Jurkat, Clone E6-1 (cell line): ENCODE measurements at regions not wholly inside any gene's neighbourhood (a gene's known extent, or its start where the extent isn't known, plus 50 kb on each side); places are given as distances from the start of the nearest gene placed in this dataset.
"Not testable (repeated sequence)": the region's sequence is repeated elsewhere in the genome, so short reads cannot be mapped to it uniquely, and the experiment has no call there.

Source experiments
- DNase-seq: peaks from one replicate; pipeline ENCODE4 v3.0.0-alpha.2; 2011; ENCODE audit warnings: low read depth, low spot score
- H3K4me3 ChIP-seq: 2 replicates; pipeline ENCODE4 v1.5.1; 2011; ENCODE audit warnings: mild to moderate bottlenecking, low read length, control low read depth, moderate library complexity

DNA sequence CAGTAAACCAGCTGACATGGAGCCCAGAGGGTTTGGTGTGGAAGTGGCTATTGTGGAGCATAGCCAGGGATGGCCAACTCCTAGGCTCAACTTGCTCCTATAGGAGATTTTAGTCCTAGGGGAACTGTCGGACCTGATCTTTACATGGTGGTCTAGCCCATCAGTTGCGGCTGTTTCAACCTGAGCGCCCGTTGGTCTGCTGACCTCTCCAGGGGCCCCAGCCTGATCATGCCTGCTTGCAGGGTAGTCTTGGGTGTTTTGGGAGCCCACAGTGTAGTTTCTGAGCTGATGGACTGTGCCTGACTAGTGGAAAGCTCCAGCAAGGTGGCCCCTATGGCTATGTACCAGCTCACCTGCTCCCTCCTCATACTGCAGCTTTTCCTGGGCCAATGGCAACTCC lies 597.0 kb downstream of the IQCM start:
- no peak for DNase-seq
- H3K4me3 ChIP-seq, result no peak overlapping the region

DNA sequence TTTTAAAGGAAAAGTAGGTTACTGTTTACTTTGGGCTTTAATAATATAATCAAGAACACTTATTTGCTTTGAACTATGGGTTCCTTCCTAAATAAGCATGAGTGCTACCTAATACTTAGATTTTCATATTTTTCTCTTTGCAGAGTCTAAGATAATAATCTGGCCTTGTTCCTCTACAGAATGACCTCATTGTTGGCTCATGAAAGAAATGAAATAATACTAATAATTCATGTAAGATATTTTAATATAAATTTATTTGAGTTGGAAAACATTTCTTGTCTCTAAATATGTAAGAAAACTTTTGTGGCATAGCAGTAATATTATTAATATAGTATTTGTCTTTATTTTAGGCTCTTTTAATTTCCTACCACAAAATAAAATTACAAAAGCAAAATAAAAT lies 601.3 kb downstream of the IQCM start:
- no peak for DNase-seq
- H3K4me3 ChIP-seq, result no peak overlapping the region

DNA sequence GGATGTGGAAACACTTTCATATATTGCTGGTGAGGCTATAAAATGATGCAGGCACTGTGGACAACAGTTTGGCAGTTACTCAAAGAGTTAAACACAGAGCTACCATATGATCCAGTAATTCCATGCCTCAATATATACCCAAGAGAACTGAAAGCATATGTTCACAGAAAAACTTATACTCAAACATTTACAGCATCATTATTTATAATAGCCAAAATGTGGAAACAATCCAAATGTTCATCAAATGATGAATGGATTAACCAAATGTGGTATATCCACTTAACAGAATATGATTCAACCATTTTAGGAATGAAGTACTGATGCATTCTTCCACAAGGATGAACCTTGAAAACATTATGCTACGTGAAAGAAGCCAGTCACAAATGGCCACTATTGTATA lies 603.8 kb downstream of the IQCM start:
- H3K4me3 ChIP-seq, result no peak overlapping the region
- no peak for DNase-seq

DNA sequence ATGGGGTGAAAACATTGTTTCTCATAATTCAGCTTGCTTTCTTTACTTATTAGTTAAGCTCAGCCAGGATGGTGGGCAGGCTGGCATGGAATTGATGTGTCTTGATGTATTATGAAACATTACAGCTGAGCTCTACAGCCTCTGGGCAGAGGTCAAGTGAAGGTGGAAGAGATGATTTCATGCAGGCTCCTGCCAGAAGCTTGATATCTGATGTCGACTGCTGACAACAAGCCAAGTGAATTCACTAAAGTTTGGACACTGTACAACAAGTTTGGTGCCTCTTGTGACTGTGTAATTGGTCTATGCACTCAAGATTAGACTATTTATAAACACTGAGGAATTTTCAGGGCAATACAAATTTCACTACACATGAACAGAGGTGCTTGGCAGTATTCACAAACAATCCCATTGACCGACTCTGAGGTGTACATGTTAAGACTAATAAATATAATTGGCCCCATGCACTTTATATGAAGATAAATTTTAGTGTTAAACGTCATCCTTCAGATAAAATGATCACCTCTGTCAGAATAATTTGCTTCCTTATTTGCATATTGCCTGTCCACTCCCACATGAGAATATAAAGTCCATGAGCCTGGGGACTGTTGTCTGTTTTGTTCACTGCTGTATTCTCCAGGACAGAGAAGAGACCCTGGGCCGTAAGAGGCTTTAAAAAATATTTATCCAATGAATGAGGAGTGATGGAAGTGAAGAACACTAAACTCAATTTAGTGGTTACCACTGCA lies 612.2 kb downstream of the IQCM start:
- no peak for DNase-seq
- H3K4me3 ChIP-seq, result no peak overlapping the region

DNA sequence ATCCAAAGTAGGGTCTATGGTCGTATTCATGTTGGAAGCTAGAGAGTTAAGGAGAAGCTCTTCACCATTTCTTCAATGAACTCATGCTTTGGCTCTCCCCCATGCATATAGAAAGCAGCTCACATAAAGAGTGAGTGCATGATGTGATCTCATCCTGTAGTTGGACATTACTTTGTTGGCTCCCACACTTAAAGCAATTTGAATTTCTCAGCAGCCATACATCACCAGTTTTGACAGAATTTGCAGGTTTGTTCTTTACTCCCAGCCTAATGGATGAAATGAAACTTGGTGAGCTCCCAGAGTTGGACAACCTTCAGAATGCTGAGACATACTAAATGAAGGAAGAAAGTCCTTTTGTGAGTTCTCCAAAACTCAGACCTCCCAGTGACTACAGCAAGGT lies 613.5 kb downstream of the IQCM start:
- no peak overlapping the region for H3K4me3 ChIP-seq
- no peak for DNase-seq

DNA sequence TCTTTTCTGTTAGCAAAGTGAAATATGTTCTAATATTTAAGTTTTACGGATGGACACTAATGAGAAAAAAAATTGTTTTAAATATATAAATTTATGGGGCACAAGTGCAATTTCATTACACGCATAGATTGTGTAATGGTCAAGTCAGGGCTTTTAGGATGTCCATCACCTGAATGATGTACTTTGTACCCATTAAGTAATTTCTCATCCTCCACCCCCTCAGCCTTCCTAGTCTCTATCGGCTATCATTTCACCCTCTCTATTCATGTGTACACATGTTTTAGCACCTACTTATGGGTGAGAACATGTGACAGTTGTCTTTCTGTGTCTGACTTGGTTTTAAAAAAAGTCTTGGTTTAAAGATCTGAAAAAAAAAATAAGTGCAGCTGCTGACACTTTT lies 616.0 kb downstream of the IQCM start:
- H3K4me3 ChIP-seq, result no peak overlapping the region
- no peak for DNase-seq

DNA sequence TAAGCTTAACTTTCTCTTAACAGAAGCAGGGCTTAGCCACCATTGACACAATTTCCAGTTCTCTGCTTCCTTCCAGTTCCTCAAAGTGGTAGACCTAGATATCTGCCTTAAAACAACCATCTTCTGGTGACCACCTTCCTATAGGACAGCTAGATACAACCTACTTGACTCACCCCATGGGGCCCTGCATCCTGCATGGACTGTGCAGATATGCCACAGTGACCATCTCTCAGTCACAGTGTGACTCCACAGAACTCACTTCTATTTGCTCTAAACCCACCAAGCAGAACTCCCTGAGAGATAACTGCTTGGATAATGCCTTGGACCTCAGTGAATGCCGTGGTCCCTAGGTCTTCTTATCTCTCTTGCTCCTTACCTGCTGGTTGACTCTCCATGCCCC lies 621.6 kb downstream of the IQCM start:
- no peak for DNase-seq
- H3K4me3 ChIP-seq, result no peak overlapping the region

DNA sequence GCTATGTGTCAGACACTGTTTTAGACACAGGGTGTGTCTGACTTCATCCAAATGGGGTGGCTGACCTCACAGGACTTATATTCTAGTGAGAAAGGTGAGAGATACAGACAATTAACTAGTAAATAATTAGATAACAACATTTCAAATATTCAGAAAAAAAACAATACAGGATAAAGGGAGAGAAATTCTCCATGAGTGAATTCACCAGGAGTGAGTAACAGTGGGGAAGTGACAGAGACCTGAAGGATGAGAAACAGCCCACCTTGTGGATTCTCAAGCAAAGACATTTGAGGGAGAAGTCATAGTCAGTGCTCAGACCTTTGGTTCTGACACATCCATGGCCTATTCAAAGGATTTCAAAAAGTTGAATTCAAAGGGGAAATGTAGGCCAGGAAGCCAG lies 627.9 kb downstream of the IQCM start:
- H3K4me3 ChIP-seq, result no peak overlapping the region
- DNase-seq, result no peak

DNA sequence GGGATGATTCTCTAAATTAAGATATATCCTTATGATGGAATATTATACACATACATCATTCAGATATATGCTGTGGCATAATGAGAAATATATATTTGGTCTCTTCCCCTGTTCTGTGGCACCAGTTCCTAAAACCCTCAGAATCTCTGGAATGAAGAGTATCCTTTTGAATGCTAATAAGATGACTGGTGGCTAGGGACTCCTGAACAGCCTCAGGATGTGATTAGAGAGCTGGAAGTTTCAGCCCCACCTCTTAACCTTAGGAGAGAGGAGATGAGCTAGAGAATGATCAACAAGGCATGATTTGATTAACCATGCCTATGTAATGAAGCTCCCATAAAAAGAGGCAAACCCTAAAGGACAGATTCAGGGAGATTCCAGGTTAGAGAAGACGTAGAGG lies 632.0 kb downstream of the IQCM start:
- no peak for DNase-seq
- H3K4me3 ChIP-seq, result no peak overlapping the region

DNA sequence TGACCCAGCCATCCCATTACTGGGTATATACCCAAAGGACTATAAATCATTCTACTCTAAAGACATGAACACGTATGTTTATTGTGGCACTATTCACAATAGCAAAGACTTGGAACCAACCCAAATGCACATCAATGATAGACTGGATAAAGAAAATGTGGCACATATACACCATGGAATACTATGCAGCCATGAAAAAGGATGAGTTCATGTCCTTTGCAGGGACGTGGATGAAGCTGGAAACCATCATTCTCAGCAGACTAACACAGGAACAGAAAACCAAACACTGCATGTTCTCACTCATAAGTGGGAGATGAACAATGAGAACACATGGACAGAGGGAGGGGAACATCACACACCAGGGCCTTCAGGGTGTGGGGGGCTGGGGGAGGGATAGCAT lies 634.2 kb downstream of the IQCM start:
- H3K4me3 ChIP-seq, DNase-seq: not testable (repeated sequence)

DNA sequence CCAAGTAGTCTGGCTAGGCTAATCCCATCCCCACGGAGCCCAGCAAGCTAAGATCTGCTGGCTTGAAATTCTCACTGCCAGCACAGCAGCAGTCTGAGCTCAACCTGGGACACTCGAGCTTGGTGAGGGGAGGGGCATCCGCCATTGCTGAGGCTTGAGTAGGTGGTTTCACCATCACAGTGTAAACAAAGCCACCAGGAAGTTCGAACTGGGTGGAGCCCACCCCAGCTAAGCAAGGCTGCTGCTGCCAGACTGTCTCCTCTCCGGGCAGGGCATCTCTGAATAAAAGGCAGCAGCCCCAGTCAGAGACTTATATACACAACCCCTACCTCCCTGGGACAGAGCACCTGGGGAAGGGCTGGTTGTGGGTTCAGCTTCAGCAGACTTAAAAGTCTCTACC lies 639.6 kb downstream of the IQCM start:
- DNase-seq, result peak; percentile 19
- no peak overlapping the region for H3K4me3 ChIP-seq

DNA sequence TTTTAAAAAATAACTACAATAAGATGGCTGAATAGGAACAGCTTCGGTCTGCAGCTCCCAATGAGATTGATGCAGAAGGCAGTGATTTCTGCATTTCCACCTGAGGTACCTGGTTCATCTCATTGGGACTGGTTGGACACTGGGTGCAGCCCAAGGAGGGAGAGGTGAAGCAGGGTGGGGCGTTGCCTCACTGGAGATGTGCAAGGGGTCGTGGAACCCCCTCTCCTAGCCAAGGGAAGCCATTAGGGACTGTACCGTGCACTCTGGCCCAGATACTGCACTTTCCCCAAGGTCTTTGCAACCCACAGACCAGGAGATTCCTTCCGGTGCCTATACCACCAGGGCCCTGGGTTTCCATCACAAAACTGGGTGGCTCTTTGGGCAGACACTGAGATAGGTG lies 640.1 kb downstream of the IQCM start:
- DNase-seq, result no peak
- no peak overlapping the region for H3K4me3 ChIP-seq

DNA sequence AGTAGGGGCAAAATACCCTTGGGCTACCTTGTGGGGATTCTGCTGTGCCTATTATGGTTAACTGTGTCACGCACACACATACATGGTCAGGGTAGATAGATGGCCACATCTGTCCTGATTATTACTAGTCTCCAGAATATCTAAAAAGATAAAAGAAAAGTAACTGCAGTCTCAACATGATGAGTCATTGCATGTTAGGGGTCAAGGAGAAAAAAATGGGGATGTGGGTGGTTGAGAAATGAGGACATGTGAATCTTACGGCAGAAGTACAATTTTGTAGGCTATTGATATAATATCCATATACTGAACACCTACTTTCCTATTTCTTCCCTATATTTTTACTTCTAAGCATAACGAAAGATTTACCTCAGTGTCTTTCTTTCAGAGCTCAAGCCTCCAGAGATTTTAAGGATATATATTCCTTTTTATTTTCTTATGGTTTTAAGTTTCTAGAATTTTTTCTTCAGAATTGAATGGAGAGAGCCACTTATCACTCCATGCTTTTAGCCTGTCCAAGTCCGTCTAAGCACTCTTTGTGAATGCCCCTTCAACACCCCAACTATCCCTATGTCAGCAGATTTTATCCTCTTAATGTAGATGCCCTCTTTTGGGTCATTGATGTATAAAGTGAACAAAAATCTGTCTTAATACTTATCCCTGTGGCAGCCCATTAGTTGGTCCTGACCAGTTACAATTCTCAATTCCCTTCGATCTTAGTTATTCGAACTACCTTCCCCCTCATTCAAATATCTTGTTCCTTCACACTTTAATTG lies 642.2 kb downstream of the IQCM start:
- H3K4me3 ChIP-seq, result no peak overlapping the region

DNA sequence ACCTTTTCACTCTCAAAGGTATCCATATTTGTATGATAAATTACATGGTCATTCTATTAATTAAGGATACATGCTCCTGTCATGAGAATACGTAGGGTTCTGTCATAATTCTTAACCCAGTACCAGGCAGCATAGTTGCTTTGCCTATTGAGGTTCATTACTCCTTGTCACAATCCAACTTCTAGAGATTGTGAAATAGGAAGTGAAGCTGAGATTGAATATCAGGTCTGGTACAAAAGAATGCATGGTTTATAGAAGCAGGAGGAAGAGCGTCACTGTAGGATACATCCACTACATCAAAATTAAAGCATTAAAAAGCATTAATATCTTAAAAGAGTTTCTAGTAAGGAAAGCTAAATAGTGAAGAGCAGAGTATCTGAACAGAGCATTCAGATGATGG lies 647.0 kb downstream of the IQCM start:
- no peak overlapping the region for H3K4me3 ChIP-seq
- no peak for DNase-seq

More for the DNA sequence above, 642.2 kb downstream of the IQCM start:
- DNase-seq, result no peak

DNA sequence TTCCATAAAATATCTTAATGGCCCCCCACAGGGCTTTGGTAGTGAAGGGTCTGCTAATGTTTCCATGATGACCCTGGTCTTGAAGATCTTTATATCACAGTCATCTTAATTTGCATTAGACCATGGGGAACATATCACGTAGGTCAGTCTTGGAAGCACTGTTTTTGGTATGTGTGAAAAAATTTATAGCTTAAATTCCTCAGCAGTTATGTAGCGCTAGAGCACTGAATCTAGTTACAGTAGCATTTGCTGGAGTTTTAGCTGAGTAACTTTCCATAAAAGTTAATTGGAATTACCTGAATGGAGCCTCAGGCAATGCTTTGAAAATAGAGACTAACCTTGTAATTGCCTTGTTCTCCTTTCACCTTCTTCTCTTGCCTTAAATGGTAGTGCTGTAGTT lies 648.8 kb downstream of the IQCM start:
- H3K4me3 ChIP-seq, result no peak overlapping the region
- no peak for DNase-seq

DNA sequence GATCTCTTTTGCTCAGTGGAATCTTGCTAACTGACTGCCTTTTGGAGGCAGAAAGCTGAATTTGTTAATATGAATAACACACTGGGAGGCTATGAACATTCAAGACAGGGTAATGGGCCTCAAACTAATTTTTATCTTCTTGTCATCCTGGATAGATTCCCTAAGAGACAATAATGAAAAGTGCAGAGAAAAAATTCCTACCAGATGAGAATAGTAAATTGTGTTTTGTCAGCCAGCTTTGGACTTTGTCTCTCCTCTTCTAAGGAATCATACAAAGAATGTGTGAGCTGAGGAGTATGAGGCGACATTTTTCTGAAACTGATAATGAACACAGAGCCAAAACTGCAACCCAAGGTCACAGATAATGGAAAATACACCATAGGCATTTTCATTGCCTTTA lies 649.3 kb downstream of the IQCM start:
- H3K4me3 ChIP-seq, result no peak overlapping the region
- DNase-seq, result no peak

DNA sequence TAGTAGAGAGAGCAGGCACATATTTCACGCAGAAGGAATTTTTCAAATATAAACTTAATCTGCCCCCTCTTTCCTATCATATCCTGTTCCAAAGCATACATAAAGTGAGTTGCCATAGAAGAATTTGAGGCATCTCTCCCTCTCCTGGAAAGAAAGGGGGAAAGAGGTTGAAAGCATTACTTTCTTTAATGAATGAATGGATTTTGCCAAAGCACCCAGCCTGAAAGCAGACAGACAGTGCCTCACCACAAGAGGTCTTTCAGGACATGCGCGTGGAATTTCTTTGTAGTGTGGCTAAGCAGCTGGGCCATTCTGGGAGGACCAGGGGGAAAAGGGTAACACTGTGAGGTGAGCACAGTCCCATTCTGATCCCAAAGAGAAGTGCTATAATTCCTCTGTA lies 651.4 kb downstream of the IQCM start:
- H3K4me3 ChIP-seq, result no peak overlapping the region
- no peak for DNase-seq

DNA sequence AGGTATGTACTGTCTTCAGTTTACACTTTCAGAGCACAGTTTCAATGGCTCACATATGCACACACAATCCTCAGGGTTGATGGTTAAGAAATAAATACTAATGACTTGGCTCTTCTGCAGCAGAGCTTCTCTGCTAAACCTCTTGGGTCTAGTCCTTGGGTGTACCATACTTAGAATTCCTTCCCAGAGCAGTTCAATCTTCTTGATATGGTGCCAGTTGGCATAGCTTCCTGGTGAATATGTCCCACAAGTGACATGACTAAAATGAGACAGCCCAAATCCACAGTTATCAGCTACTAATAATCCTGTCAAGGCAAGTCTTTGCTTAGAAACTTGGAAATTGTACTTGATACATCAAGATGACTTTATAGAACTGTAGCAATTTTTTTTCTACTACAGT lies 654.4 kb downstream of the IQCM start:
- no peak overlapping the region for H3K4me3 ChIP-seq
- no peak for DNase-seq

DNA sequence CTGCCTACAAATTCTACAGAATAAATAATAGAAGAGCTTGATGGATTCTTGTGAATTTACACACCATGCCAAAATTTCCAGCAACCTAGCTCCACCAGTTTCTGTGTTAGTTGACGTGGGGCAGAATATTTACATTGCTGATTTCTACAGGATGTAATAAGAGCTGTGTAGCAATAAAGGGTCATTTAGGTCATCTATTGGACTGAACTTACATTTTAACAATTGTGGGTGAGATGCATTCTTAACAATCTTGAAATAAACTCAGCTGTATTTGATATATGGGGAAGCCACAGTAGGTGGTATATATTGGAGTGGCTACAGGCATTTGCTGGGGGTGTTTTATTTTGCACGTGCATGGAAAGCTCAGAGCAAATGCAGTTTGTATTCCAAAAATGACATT lies 655.3 kb downstream of the IQCM start:
- DNase-seq, result no peak
- no peak overlapping the region for H3K4me3 ChIP-seq

DNA sequence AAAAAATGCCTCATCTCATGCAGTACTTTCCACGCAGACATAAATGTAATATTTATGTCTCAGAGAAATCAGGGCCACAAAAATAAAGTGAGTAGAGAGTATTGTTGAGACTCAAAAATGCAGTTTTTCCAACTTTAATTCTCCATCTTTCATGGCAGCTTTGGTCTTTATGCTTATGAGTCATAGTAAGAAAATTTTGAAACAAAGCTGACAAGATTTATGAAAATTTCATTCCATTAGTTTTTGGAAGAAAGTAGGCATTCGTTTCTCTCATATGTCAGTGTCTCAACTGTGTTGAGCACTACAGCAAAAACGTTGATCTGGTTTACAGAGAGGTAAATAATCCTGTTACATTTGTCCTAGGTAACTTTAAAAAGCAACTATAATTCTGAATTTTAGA lies 656.8 kb downstream of the IQCM start:
- DNase-seq, result no peak
- no peak overlapping the region for H3K4me3 ChIP-seq

DNA sequence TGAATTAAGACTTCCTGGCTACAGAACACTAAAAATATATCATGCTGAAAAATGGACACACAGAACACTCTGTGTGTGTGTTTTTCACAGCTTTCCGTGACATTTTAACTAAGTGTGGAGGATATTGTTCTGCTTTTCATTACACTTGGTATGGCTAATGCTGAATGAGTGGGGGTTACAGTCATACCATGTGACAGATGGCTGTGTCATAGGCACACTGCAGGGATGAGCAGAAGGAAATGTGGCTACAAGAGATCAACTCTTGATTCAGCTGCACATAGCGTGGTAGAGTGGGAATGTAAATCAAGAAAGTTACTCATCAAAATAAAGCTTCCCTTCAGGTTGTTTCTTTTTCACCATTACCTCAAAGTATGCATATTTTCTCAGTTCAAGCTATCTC lies 669.8 kb downstream of the IQCM start:
- DNase-seq, result no peak
- H3K4me3 ChIP-seq, result no peak overlapping the region
